HEK293T (cell line): ENCODE measurements at regions not wholly inside any gene's neighbourhood (a gene's known extent, or its start where the extent isn't known, plus 50 kb on each side); places are given as distances from the start of the nearest gene placed in this dataset.

ENCODE experiments used
- CTCF ChIA-PET: fragments of 350-600 bp; formaldehyde crosslinking; extraction: SDS; loops from one replicate; lab custom pipeline; 2021; ENCODE audit warnings: antibody characterized with exemption, inconsistent platforms; lab: Yijun Ruan, JAX
- POLR2A ChIA-PET: fragments of 350-600 bp; formaldehyde crosslinking; extraction: SDS; loops from one replicate; lab custom pipeline; 2020; ENCODE audit warnings: antibody characterized with exemption, inconsistent platforms; lab: Yijun Ruan, JAX
- DNase-seq: peaks from one replicate; pipeline ENCODE4 v3.0.0; 2012; ENCODE audit warnings: mixed read lengths; ENCODE audit errors: extremely low spot score
- ARNT ChIP-seq: fragments of 450-650 bp; IDR thresholded peaks from 2 replicates; pipeline ENCODE4 v1.6.1; 2017; ENCODE audit warnings: mild to moderate bottlenecking
- BHLHE40 ChIP-seq: fragments of 450-650 bp; IDR thresholded peaks from 2 replicates; pipeline ENCODE4 v1.6.1; 2016; ENCODE audit warnings: mild to moderate bottlenecking, moderate library complexity, borderline replicate concordance
- CTBP1 ChIP-seq: fragments of 450-650 bp; IDR thresholded peaks from 2 replicates; pipeline ENCODE4 v1.6.1; 2016; ENCODE audit warnings: borderline replicate concordance
- ELF4 ChIP-seq: fragments of 450-650 bp; IDR thresholded peaks from 2 replicates; pipeline ENCODE4 v1.6.1; 2017; ENCODE audit warnings: antibody characterized with exemption
- FOXA1 ChIP-seq: fragments of 450-650 bp; IDR thresholded peaks from 2 replicates; pipeline ENCODE4 v1.6.1; 2016; ENCODE audit warnings: mild to moderate bottlenecking
- FOXK2 ChIP-seq: fragments of 450-650 bp; IDR thresholded peaks from 2 replicates; pipeline ENCODE4 v1.6.1; 2016; ENCODE audit warnings: mild to moderate bottlenecking
- FOXM1 ChIP-seq: fragments of 450-650 bp; IDR thresholded peaks from 2 replicates; pipeline ENCODE4 v1.6.1; 2017; ENCODE audit warnings: mild to moderate bottlenecking, borderline replicate concordance
- HDGF ChIP-seq: fragments of 450-650 bp; IDR thresholded peaks from 2 replicates; pipeline ENCODE4 v1.6.1; 2017; ENCODE audit warnings: antibody characterized with exemption, borderline replicate concordance
- L3MBTL2 ChIP-seq: fragments of 450-650 bp; conservative IDR thresholded peaks from 2 replicates; pipeline ENCODE4 v1.6.1; 2016; ENCODE audit warnings: mild to moderate bottlenecking
- LEF1 ChIP-seq: fragments of 450-650 bp; IDR thresholded peaks from 2 replicates; pipeline ENCODE4 v1.6.1; 2017; ENCODE audit warnings: mild to moderate bottlenecking, borderline replicate concordance
- NFRKB ChIP-seq: fragments of 450-650 bp; IDR thresholded peaks from 2 replicates; pipeline ENCODE4 v1.6.1; 2016; ENCODE audit warnings: mild to moderate bottlenecking, moderate library complexity
- PKNOX1 ChIP-seq: fragments of 450-650 bp; IDR thresholded peaks from 2 replicates; pipeline ENCODE4 v1.6.1; 2016
- SP1 ChIP-seq: fragments of 450-650 bp; IDR thresholded peaks from 2 replicates; pipeline ENCODE4 v1.6.1; 2017
- SUZ12 ChIP-seq: fragments of 450-650 bp; IDR thresholded peaks from 2 replicates; pipeline ENCODE4 v1.6.1; 2016; ENCODE audit warnings: mild to moderate bottlenecking
- TARDBP ChIP-seq: fragments of 450-650 bp; IDR thresholded peaks from 2 replicates; pipeline ENCODE4 v1.6.1; 2016
- ZNF384 ChIP-seq: fragments of 450-650 bp; IDR thresholded peaks from 2 replicates; pipeline ENCODE4 v1.6.1; 2016

GRCh38 chr2:12071318-12071717 is 324.9 kb downstream of the LPIN1 start:
- ChIA-PET CTCF (no interaction called here), POLR2A (no interaction called here)
- no peak for DNase-seq

GRCh38 chr2:12073217-12073852 is 326.9 kb downstream of the LPIN1 start:
- no peak for TF ChIP-seq FOXM1
- TF ChIP-seq LEF1, result no peak
- no peak for TF ChIP-seq SUZ12
- TF ChIP-seq ARNT, result no peak
- no peak for TF ChIP-seq NFRKB
- no peak for TF ChIP-seq BHLHE40
- TF ChIP-seq ZNF384, result no peak
- TF ChIP-seq TARDBP, result no peak
- TF ChIP-seq ELF4, result no peak
- TF ChIP-seq SP1, result no peak
- no peak for TF ChIP-seq FOXK2
- TF ChIP-seq HDGF, result no peak
- no peak for TF ChIP-seq CTBP1
- TF ChIP-seq FOXA1, result no peak
- TF ChIP-seq L3MBTL2, result no peak
- TF ChIP-seq PKNOX1, result no peak
- ChIA-PET POLR2A (no interaction called here), CTCF (no interaction called here)
- DNase-seq, result no peak

More at GRCh38 chr2:12071318-12071717, 324.9 kb downstream of the LPIN1 start:
- TF ChIP-seq ZNF384 (no peak), PKNOX1 (no peak), HDGF (no peak), ARNT (no peak), NFRKB (no peak), FOXA1 (no peak), BHLHE40 (no peak), ELF4 (no peak), CTBP1 (no peak), FOXM1 (no peak), L3MBTL2 (no peak), TARDBP (no peak), FOXK2 (no peak), SP1 (no peak), SUZ12 (no peak), LEF1 (no peak)

GRCh38 chr2:12074126-12074844 is 327.9 kb downstream of the LPIN1 start:
- POLR2A ChIA-PET, result no interaction called here
- TF ChIP-seq LEF1 (no peak), PKNOX1 (no peak), ELF4 (no peak), FOXM1 (no peak), NFRKB (no peak), BHLHE40 (no peak), SP1 (no peak), CTBP1 (no peak), TARDBP (no peak), ZNF384 (no peak), FOXA1 (no peak), L3MBTL2 (no peak), FOXK2 (no peak), HDGF (no peak), SUZ12 (no peak), ARNT (no peak)
- CTCF ChIA-PET, result no interaction called here
- no peak for DNase-seq

- no peak for DNase-seq
- CTCF ChIA-PET, result no interaction called here
- POLR2A ChIA-PET, result no interaction called here
- TF ChIP-seq L3MBTL2, result no peak
- TF ChIP-seq PKNOX1, result no peak
- TF ChIP-seq SP1, result no peak
- no peak for TF ChIP-seq LEF1
- no peak for TF ChIP-seq FOXK2
Measured at GRCh38 chr2:12074845-12075217, 328.4 kb downstream of the LPIN1 start.

GRCh38 chr2:12075603-12076002 is 329.2 kb downstream of the LPIN1 start:
- ChIA-PET POLR2A (no interaction called here), CTCF (no interaction called here)
- DNase-seq, result no peak
- TF ChIP-seq SUZ12 (no peak), ZNF384 (no peak), LEF1 (no peak), HDGF (no peak), FOXA1 (no peak)
